HFFc6 (cell line): ENCODE measurements at regions not wholly inside any gene's neighbourhood (a gene's known extent, or its start where the extent isn't known, plus 50 kb on each side); places are given as distances from the start of the nearest gene placed in this dataset.

Experiments used
- DNase-seq: peaks from one replicate; pipeline ENCODE4 v3.0.0-alpha.2; 2018
- H3K27ac Mint-ChIP-seq: 2 replicates; pipeline ENCODE4 v1.8.0; 2020; ENCODE audit warnings: mild to moderate bottlenecking, mixed read lengths
- H3K27me3 Mint-ChIP-seq: 2 replicates; pipeline ENCODE4 v1.8.0; 2021; ENCODE audit warnings: mild to moderate bottlenecking, moderate library complexity, mixed read lengths; ENCODE audit not compliant: insufficient read depth
- H3K36me3 Mint-ChIP-seq: 2 replicates; pipeline ENCODE4 v1.8.0; 2021; ENCODE audit warnings: low read depth, mixed read lengths
- H3K4me1 Mint-ChIP-seq: 2 replicates; pipeline ENCODE4 v1.8.0; 2020; ENCODE audit warnings: low read depth, mixed read lengths
- H3K4me3 Mint-ChIP-seq: 2 replicates; pipeline ENCODE4 v1.8.0; 2020; ENCODE audit warnings: mild to moderate bottlenecking, moderate library complexity, mixed read lengths
- H3K9me3 Mint-ChIP-seq: 2 replicates; pipeline ENCODE4 v1.8.0; 2020; ENCODE audit warnings: mild to moderate bottlenecking, mixed read lengths
- CTCF ChIP-seq: fragments of 200-600 bp; sonication (generic); IDR thresholded peaks from 2 replicates; pipeline ENCODE4 v1.5.0; 2021; ENCODE audit warnings: antibody characterized with exemption, mild to moderate bottlenecking

GRCh38 chr12:30501718-30502117, 194.0 kb downstream of the IPO8 start:
- TF ChIP-seq CTCF = no peak
- Mint-ChIP-seq H3K4me3 (no peak overlapping the region), H3K9me3 (no peaks in the 10 kb centered on the region; the same call in 1 of the 2 replicates), H3K36me3 (no peaks in the 10 kb centered on the region), H3K27ac (no peak overlapping the region), H3K27me3 (no peaks in the 10 kb centered on the region; the same call in 1 of the 2 replicates), H3K4me1 (no peaks in the 10 kb centered on the region)
- DNase-seq = no peak

- DNase-seq = no peak
- no peak for TF ChIP-seq CTCF
- H3K4me3 Mint-ChIP-seq = no peak overlapping the region
- no peak overlapping the region for H3K27ac Mint-ChIP-seq
- H3K27me3 Mint-ChIP-seq = no peaks in the 10 kb centered on the region; the same call in 1 of the 2 replicates
- H3K4me1 Mint-ChIP-seq = no peaks in the 10 kb centered on the region
- no peaks in the 10 kb centered on the region for H3K36me3 Mint-ChIP-seq
- H3K9me3 Mint-ChIP-seq = no peaks in the 10 kb centered on the region; the same call in 1 of the 2 replicates
Observed at GRCh38 chr12:30500532-30500931, 195.1 kb downstream of the IPO8 start.

DNA sequence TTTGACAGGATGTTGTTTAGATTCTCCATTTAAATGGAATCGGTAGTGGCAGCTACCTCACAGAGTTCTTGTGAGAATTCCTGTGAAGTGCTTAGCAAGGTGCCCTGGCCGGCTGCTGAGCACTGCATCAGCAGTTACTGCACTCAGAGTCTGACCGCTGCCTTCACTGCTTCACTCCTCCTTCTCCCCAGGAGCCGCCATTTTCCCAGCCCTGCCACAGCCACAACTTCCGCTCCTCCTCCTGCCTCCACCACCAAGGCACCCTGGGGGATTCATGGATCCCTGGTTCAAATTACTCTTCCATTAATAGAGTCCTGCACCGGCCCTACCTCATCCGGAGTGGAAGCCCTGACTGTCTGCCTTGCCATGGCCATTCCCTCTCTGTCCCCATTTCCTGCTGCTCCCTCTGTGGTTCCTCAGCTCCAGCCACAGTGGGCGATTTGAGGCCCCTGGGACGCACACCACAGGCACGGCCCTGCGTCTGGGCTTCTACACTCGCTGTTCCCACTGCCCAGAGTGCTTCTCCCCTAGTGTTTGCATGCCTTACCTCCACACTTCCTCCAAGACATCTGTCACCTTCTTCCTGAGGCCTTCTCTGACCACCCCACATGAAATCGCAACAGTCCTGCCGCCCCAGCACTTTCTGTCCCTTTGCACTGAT, 210.3 kb downstream of the IPO8 start:
- TF ChIP-seq CTCF = no peak
- Mint-ChIP-seq H3K36me3 (no peaks in the 10 kb centered on the region), H3K27me3 (no peaks in the 10 kb centered on the region; the same call in 1 of the 2 replicates), H3K9me3 (peaks cover 11% of the 10 kb centered on the region; the same call in 1 of the 2 replicates), H3K27ac (no peak overlapping the region), H3K4me1 (no peaks in the 10 kb centered on the region), H3K4me3 (no peak overlapping the region)
- no peak for DNase-seq

GRCh38 chr12:30484658-30485057, 211.0 kb downstream of the IPO8 start:
- peaks cover 11% of the 10 kb centered on the region; the same call in 1 of the 2 replicates for H3K9me3 Mint-ChIP-seq
- H3K27ac Mint-ChIP-seq = no peak overlapping the region
- H3K36me3 Mint-ChIP-seq = no peaks in the 10 kb centered on the region
- H3K4me3 Mint-ChIP-seq = no peak overlapping the region
- H3K4me1 Mint-ChIP-seq = no peaks in the 10 kb centered on the region
- TF ChIP-seq CTCF = no peak
- no peak for DNase-seq
- no peaks in the 10 kb centered on the region for H3K27me3 Mint-ChIP-seq

GRCh38 chr12:30482650-30483049, 213.0 kb downstream of the IPO8 start:
- TF ChIP-seq CTCF = no peak
- Mint-ChIP-seq H3K4me3 (no peak overlapping the region), H3K36me3 (no peaks in the 10 kb centered on the region), H3K4me1 (no peaks in the 10 kb centered on the region), H3K27me3 (no peaks in the 10 kb centered on the region), H3K9me3 (peaks cover 11% of the 10 kb centered on the region; the same call in 1 of the 2 replicates), H3K27ac (no peak overlapping the region)
- no peak for DNase-seq
